Fibroblast of pulmonary artery (primary cell): ENCODE measurements at regions not wholly inside any gene's neighbourhood (a gene's known extent, or its start where the extent isn't known, plus 50 kb on each side); places are given as distances from the start of the nearest gene placed in this dataset.

ENCODE experiments used
- DNase-seq: peaks from one replicate; pipeline ENCODE4 v3.0.0-alpha.2; 2010; ENCODE audit warnings: low read depth
- H3K4me3 ChIP-seq: replicated peaks from 2 replicates; pipeline ENCODE4 v1.5.1; 2011; ENCODE audit warnings: low read depth, mild to moderate bottlenecking, control low read depth, low read length, moderate library complexity
- CTCF ChIP-seq: IDR thresholded peaks from 2 replicates; pipeline ENCODE4 v1.5.1; 2011; ENCODE audit warnings: mild to moderate bottlenecking, control low read depth, low read length, inconsistent platforms; ENCODE audit errors: missing control alignments

GRCh38 chr16:85534536-85535351 lies 78.4 kb upstream of the GSE1 start:
- H3K4me3 ChIP-seq = no peak overlapping the region
- TF ChIP-seq CTCF = no peak
- no peak for DNase-seq

- DNase-seq = no peak
- no peak overlapping the region for H3K4me3 ChIP-seq
- TF ChIP-seq CTCF = no peak
Measured at GRCh38 chr16:85535352-85536072, 77.6 kb upstream of the GSE1 start.

GRCh38 chr16:85536073-85536410 lies 77.1 kb upstream of the GSE1 start:
- TF ChIP-seq CTCF = no peak
- DNase-seq = peak; percentile 57
- no peak overlapping the region for H3K4me3 ChIP-seq

GRCh38 chr16:85536411-85537330 lies 76.5 kb upstream of the GSE1 start:
- no peak for DNase-seq
- no peak overlapping the region for H3K4me3 ChIP-seq
- no peak for TF ChIP-seq CTCF

GRCh38 chr16:85537331-85537788 lies 75.8 kb upstream of the GSE1 start:
- no peak for TF ChIP-seq CTCF
- H3K4me3 ChIP-seq = no peak overlapping the region
- DNase-seq = no peak

- no peak overlapping the region for H3K4me3 ChIP-seq
- no peak for TF ChIP-seq CTCF
- DNase-seq = no peak
Measured at GRCh38 chr16:85537795-85538401, 75.2 kb upstream of the GSE1 start.
